ENCODE measurements at regions not wholly inside any gene's neighbourhood (a gene's known extent, or its start where the extent isn't known, plus 50 kb on each side); places are given as distances from the start of the nearest gene placed in this dataset.

DNA sequence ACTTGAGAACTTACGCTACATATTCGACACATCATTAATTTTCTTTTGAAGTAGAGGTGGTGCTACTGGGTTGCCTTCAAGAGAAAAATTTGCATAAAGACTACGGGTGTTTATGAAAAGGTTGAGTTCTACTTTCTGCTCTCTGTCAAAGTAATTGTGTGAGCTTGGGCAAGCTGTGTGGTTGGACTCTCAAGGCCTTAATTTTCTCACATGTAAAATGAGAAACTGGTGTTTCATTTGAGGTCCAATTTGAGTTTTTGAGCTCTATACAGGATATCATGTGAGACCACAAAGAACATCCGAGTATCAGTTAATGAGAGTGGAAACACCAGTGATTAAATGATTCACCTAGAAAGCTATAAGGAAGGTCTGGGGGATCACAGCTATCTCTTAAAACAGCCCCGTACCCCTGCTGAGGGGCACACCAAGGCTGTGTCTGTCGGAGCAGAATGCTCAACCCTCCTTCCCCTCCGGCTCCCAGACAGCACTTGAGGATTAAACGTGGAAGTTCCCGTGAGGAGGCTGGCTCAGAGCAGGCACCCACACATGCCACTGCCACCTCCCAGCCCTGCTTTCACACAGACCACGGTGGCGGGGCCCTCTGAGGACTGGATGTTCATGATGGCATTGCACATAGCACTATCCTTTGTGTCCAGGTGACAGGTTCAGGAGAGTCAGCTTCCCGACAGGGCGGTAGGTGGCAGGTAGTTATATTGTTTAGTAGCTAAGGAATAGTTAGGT is 191.8 kb downstream of the RNF144A start:
- H3K4me3 ChIP-seq (replicated peaks; ENCODE audit: low read depth, low read length) = no peak overlapping the region
- TF ChIP-seq, protein P1, sequence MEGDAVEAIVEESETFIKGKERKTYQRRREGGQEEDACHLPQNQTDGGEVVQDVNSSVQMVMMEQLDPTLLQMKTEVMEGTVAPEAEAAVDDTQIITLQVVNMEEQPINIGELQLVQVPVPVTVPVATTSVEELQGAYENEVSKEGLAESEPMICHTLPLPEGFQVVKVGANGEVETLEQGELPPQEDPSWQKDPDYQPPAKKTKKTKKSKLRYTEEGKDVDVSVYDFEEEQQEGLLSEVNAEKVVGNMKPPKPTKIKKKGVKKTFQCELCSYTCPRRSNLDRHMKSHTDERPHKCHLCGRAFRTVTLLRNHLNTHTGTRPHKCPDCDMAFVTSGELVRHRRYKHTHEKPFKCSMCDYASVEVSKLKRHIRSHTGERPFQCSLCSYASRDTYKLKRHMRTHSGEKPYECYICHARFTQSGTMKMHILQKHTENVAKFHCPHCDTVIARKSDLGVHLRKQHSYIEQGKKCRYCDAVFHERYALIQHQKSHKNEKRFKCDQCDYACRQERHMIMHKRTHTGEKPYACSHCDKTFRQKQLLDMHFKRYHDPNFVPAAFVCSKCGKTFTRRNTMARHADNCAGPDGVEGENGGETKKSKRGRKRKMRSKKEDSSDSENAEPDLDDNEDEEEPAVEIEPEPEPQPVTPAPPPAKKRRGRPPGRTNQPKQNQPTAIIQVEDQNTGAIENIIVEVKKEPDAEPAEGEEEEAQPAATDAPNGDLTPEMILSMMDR (IDR thresholded peaks at IDR 0.05; ENCODE audit: insufficient read depth, low read length, poor library complexity, severe bottlenecking) = no peak
- no peaks in the 10 kb centered on the region for H3K27me3 ChIP-seq (replicated peaks; ENCODE audit: control insufficient read depth, insufficient read depth, low read length)
- no peaks in the 10 kb centered on the region for H3K36me3 ChIP-seq (ENCODE audit: control insufficient read depth, insufficient read depth, low read length)
- no peak for DNase-seq (ENCODE audit: extremely low read depth, insufficient read length)

- no peak for DNase-seq (ENCODE audit: extremely low read depth, insufficient read length)
- H3K27me3 ChIP-seq (replicated peaks; ENCODE audit: control insufficient read depth, insufficient read depth, low read length) = no peaks in the 10 kb centered on the region
- H3K4me3 ChIP-seq (replicated peaks; ENCODE audit: low read depth, low read length) = no peak overlapping the region
- TF ChIP-seq, protein P1 (IDR thresholded peaks at IDR 0.05; ENCODE audit: insufficient read depth, low read length, poor library complexity, severe bottlenecking) = no peak
- no peaks in the 10 kb centered on the region for H3K36me3 ChIP-seq (ENCODE audit: control insufficient read depth, insufficient read depth, low read length)
Measured at GRCh38 chr2:7109533-7109885, 192.3 kb downstream of the RNF144A start.

GRCh38 chr2:7111626-7112025 is 194.4 kb downstream of the RNF144A start:
- no peaks in the 10 kb centered on the region for H3K27me3 ChIP-seq (replicated peaks; ENCODE audit: control insufficient read depth, insufficient read depth, low read length)
- H3K36me3 ChIP-seq (ENCODE audit: control insufficient read depth, insufficient read depth, low read length) = no peaks in the 10 kb centered on the region
- TF ChIP-seq, protein P1 (IDR thresholded peaks at IDR 0.05; ENCODE audit: insufficient read depth, low read length, poor library complexity, severe bottlenecking) = peak; percentile 37
- no peak for DNase-seq (ENCODE audit: extremely low read depth, insufficient read length)
- H3K4me3 ChIP-seq (replicated peaks; ENCODE audit: low read depth, low read length) = no peak overlapping the region

GRCh38 chr2:7115364-7115763 is 198.2 kb downstream of the RNF144A start:
- no peaks in the 10 kb centered on the region for H3K36me3 ChIP-seq (ENCODE audit: control insufficient read depth, insufficient read depth, low read length)
- no peak overlapping the region for H3K4me3 ChIP-seq (replicated peaks; ENCODE audit: low read depth, low read length)
- DNase-seq (ENCODE audit: extremely low read depth, insufficient read length) = no peak
- TF ChIP-seq, protein P1 (IDR thresholded peaks at IDR 0.05; ENCODE audit: insufficient read depth, low read length, poor library complexity, severe bottlenecking) = no peak
- H3K27me3 ChIP-seq (replicated peaks; ENCODE audit: control insufficient read depth, insufficient read depth, low read length) = no peaks in the 10 kb centered on the region

DNA sequence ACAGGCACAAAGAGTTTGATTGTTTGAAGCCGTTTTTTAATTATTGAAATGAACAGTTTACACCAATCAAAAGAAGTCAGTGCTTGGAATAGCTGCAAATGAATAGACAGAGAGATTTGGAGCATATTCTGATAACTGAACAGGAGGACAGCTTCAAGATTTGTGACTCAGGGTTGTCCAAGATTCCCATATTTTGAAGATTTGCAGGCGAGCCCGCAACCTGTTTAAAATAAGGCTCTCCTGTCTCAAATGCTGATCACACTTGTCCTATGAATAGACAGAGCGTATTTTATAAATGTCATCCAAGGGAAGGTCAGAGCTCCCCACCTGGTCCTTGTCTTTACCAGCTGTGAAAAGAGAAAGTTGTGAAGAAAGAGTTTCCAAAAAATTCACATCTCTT is 198.7 kb downstream of the RNF144A start:
- no peak for DNase-seq (ENCODE audit: extremely low read depth, insufficient read length)
- no peak overlapping the region for H3K4me3 ChIP-seq (replicated peaks; ENCODE audit: low read depth, low read length)
- TF ChIP-seq, protein P1 (IDR thresholded peaks at IDR 0.05; ENCODE audit: insufficient read depth, low read length, poor library complexity, severe bottlenecking) = no peak
- H3K36me3 ChIP-seq (ENCODE audit: control insufficient read depth, insufficient read depth, low read length) = no peaks in the 10 kb centered on the region
- no peaks in the 10 kb centered on the region for H3K27me3 ChIP-seq (replicated peaks; ENCODE audit: control insufficient read depth, insufficient read depth, low read length)

DNA sequence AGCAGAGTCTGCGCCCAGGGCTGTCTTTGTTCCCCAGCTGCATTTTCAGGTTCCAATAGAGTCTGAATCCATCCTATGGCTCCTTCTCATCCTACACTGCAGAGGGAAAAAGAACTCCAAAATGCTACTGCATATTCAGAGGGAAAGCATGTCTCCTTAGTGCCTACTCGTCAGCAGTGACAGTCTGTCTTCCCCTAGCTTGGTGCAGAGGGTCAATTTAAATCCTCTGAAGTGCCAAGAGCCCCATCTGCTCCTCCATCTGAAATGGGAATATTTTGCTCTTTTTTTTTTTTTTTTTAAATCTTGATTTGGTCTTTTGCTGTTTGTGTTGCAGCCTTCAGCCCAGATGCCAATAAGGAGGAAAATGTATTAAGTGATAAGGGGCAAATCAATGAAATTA is 199.3 kb downstream of the RNF144A start:
- Histone ChIP-seq H3K4me3 (replicated peaks; ENCODE audit: low read depth, low read length) (no peak overlapping the region), H3K27me3 (replicated peaks; ENCODE audit: control insufficient read depth, insufficient read depth, low read length) (no peaks in the 10 kb centered on the region), H3K36me3 (ENCODE audit: control insufficient read depth, insufficient read depth, low read length) (no peaks in the 10 kb centered on the region)
- TF ChIP-seq, protein P1 (IDR thresholded peaks at IDR 0.05; ENCODE audit: insufficient read depth, low read length, poor library complexity, severe bottlenecking) = no peak
- no peak for DNase-seq (ENCODE audit: extremely low read depth, insufficient read length)
